GM23338 (cell line): ENCODE measurements at regions not wholly inside any gene's neighbourhood (a gene's known extent, or its start where the extent isn't known, plus 50 kb on each side); places are given as distances from the start of the nearest gene placed in this dataset.
A peak's percentile ranks its signal among the peaks of the same experiment; 100 is the strongest.

ENCODE experiments used
- ATAC-seq: fragments of 200-7000 bp; cut with Tn5 transposase; 3 replicates; pipeline ENCODE4 v1.9.1; 2020
- DNase-seq: peaks from one replicate; pipeline ENCODE4 v3.0.0-alpha.2; 2015; ENCODE audit warnings: low spot score
- H2AFZ ChIP-seq: fragments of 200-600 bp; sonication (generic); 2 replicates; pipeline ENCODE4 v1.8.0; 2016; ENCODE audit warnings: antibody characterized with exemption, mild to moderate bottlenecking, moderate library complexity
- H3F3A ChIP-seq: fragments of 200-600 bp; sonication (generic); replicated peaks from 2 replicates; pipeline ENCODE4 v1.8.0; 2017; ENCODE audit warnings: antibody characterized with exemption, mixed run types, low read depth
- H3K27ac ChIP-seq: fragments of 200-600 bp; sonication (generic); 2 replicates; pipeline ENCODE4 v1.6.1; 2016; ENCODE audit warnings: low read depth
- H3K27me3 ChIP-seq: fragments of 200-600 bp; sonication (generic); 2 replicates; pipeline ENCODE4 v1.8.0; 2016; ENCODE audit warnings: mild to moderate bottlenecking, mixed run types, moderate library complexity; ENCODE audit not compliant: insufficient read depth
- H3K36me3 ChIP-seq: fragments of 200-600 bp; sonication (generic); 2 replicates; pipeline ENCODE4 v1.8.0; 2016; ENCODE audit warnings: mild to moderate bottlenecking; ENCODE audit not compliant: insufficient read depth
- H3K4me1 ChIP-seq: fragments of 200-600 bp; sonication (generic); 2 replicates; pipeline ENCODE4 v1.8.0; 2016; ENCODE audit warnings: mild to moderate bottlenecking, moderate library complexity; ENCODE audit not compliant: insufficient read depth
- H3K4me2 ChIP-seq: fragments of 200-600 bp; sonication (generic); 2 replicates; pipeline ENCODE4 v1.7.1; 2017; ENCODE audit warnings: mixed run types
- H3K4me3 ChIP-seq: fragments of 200-600 bp; sonication (generic); 2 replicates; pipeline ENCODE4 v1.6.1; 2016; ENCODE audit warnings: mixed run types
- H3K79me2 ChIP-seq: fragments of 200-600 bp; sonication (generic); replicated peaks from 2 replicates; pipeline ENCODE4 v1.8.0; 2017; ENCODE audit warnings: mild to moderate bottlenecking; ENCODE audit not compliant: insufficient read depth
- H3K9me2 ChIP-seq: fragments of 200-600 bp; sonication (generic); 2 replicates; pipeline ENCODE4 v1.8.0; 2017; ENCODE audit not compliant: insufficient read depth
- H4K20me1 ChIP-seq: fragments of 200-600 bp; sonication (generic); replicated peaks from 2 replicates; pipeline ENCODE4 v1.8.0; 2017; ENCODE audit warnings: mild to moderate bottlenecking; ENCODE audit not compliant: insufficient read depth
- H3K27ac Mint-ChIP-seq: 2 replicates; pipeline ENCODE4 v1.8.0; 2020; ENCODE audit warnings: inconsistent platforms, mild to moderate bottlenecking, moderate library complexity, mixed read lengths
- H3K27me3 Mint-ChIP-seq: 3 replicates; pipeline ENCODE4 v1.8.0; 2022; ENCODE audit warnings: low read depth, mild to moderate bottlenecking, moderate library complexity, mixed read lengths, inconsistent platforms; ENCODE audit not compliant: insufficient read depth, poor library complexity
- H3K36me3 Mint-ChIP-seq: 3 replicates; pipeline ENCODE4 v1.8.0; 2021; ENCODE audit warnings: low read depth, mild to moderate bottlenecking, inconsistent platforms, moderate library complexity, mixed read lengths
- H3K4me1 Mint-ChIP-seq: 3 replicates; pipeline ENCODE4 v1.8.0; 2020; ENCODE audit warnings: mild to moderate bottlenecking, inconsistent platforms, mixed read lengths
- H3K4me3 Mint-ChIP-seq: 3 replicates; pipeline ENCODE4 v1.8.0; 2021; ENCODE audit warnings: moderate library complexity, mild to moderate bottlenecking, inconsistent platforms, mixed read lengths
- H3K9me3 Mint-ChIP-seq: 3 replicates; pipeline ENCODE4 v1.8.0; 2020; ENCODE audit warnings: moderate library complexity, mild to moderate bottlenecking, inconsistent platforms, mixed read lengths
- CREB1 ChIP-seq: fragments of 250-450 bp; sonication (Bioruptor Pico); IDR thresholded peaks from 2 replicates; pipeline ENCODE4 v1.5.0; 2020; ENCODE audit warnings: low read depth, mild to moderate bottlenecking, moderate library complexity
- CTCF ChIP-seq, 2 experiments: fragments of 200-600 bp in 1 of 2; sonication (generic) in 1 of 2; conservative IDR thresholded peaks; 2 replicates each; pipeline versions ENCODE4 v1.5.1 to v1.6.1; 2016 to 2017; ENCODE audit warnings: antibody characterized with exemption in 2 of 2, low read depth in 2 of 2, mild to moderate bottlenecking in 2 of 2, moderate library complexity in 1 of 2
- EZH2 ChIP-seq: fragments of 200-600 bp; sonication (generic); IDR thresholded peaks from one replicate; pipeline ENCODE4 v1.8.0; 2017; ENCODE audit warnings: antibody characterized with exemption, mild to moderate bottlenecking, low read depth; ENCODE audit not compliant: unreplicated experiment
- REST ChIP-seq: IDR thresholded peaks from one replicate; pipeline ENCODE4 v1.6.1; 2018; ENCODE audit warnings: antibody characterized with exemption; ENCODE audit not compliant: unreplicated experiment
- ZNF114 ChIP-seq: fragments of 250-450 bp; sonication (Bioruptor Pico); IDR thresholded peaks from 2 replicates; pipeline ENCODE4 v1.5.0; 2020; ENCODE audit warnings: mild to moderate bottlenecking, moderate library complexity
- ZNF331 ChIP-seq: fragments of 250-450 bp; sonication (Bioruptor Pico); IDR thresholded peaks from 2 replicates; pipeline ENCODE4 v1.5.0; 2020; ENCODE audit warnings: low read depth, mild to moderate bottlenecking, moderate library complexity
- TF ChIP-seq, protein P1 (sequence below): fragments of 250-450 bp; sonication (Bioruptor Pico); IDR thresholded peaks from 2 replicates; pipeline ENCODE4 v1.5.0; 2020; ENCODE audit warnings: mild to moderate bottlenecking, moderate library complexity
- TF ChIP-seq, protein P2 (sequence below): IDR thresholded peaks from 2 replicates; pipeline ENCODE4 v1.6.1; 2016; ENCODE audit warnings: antibody characterized with exemption

- TF ChIP-seq, protein P1, sequence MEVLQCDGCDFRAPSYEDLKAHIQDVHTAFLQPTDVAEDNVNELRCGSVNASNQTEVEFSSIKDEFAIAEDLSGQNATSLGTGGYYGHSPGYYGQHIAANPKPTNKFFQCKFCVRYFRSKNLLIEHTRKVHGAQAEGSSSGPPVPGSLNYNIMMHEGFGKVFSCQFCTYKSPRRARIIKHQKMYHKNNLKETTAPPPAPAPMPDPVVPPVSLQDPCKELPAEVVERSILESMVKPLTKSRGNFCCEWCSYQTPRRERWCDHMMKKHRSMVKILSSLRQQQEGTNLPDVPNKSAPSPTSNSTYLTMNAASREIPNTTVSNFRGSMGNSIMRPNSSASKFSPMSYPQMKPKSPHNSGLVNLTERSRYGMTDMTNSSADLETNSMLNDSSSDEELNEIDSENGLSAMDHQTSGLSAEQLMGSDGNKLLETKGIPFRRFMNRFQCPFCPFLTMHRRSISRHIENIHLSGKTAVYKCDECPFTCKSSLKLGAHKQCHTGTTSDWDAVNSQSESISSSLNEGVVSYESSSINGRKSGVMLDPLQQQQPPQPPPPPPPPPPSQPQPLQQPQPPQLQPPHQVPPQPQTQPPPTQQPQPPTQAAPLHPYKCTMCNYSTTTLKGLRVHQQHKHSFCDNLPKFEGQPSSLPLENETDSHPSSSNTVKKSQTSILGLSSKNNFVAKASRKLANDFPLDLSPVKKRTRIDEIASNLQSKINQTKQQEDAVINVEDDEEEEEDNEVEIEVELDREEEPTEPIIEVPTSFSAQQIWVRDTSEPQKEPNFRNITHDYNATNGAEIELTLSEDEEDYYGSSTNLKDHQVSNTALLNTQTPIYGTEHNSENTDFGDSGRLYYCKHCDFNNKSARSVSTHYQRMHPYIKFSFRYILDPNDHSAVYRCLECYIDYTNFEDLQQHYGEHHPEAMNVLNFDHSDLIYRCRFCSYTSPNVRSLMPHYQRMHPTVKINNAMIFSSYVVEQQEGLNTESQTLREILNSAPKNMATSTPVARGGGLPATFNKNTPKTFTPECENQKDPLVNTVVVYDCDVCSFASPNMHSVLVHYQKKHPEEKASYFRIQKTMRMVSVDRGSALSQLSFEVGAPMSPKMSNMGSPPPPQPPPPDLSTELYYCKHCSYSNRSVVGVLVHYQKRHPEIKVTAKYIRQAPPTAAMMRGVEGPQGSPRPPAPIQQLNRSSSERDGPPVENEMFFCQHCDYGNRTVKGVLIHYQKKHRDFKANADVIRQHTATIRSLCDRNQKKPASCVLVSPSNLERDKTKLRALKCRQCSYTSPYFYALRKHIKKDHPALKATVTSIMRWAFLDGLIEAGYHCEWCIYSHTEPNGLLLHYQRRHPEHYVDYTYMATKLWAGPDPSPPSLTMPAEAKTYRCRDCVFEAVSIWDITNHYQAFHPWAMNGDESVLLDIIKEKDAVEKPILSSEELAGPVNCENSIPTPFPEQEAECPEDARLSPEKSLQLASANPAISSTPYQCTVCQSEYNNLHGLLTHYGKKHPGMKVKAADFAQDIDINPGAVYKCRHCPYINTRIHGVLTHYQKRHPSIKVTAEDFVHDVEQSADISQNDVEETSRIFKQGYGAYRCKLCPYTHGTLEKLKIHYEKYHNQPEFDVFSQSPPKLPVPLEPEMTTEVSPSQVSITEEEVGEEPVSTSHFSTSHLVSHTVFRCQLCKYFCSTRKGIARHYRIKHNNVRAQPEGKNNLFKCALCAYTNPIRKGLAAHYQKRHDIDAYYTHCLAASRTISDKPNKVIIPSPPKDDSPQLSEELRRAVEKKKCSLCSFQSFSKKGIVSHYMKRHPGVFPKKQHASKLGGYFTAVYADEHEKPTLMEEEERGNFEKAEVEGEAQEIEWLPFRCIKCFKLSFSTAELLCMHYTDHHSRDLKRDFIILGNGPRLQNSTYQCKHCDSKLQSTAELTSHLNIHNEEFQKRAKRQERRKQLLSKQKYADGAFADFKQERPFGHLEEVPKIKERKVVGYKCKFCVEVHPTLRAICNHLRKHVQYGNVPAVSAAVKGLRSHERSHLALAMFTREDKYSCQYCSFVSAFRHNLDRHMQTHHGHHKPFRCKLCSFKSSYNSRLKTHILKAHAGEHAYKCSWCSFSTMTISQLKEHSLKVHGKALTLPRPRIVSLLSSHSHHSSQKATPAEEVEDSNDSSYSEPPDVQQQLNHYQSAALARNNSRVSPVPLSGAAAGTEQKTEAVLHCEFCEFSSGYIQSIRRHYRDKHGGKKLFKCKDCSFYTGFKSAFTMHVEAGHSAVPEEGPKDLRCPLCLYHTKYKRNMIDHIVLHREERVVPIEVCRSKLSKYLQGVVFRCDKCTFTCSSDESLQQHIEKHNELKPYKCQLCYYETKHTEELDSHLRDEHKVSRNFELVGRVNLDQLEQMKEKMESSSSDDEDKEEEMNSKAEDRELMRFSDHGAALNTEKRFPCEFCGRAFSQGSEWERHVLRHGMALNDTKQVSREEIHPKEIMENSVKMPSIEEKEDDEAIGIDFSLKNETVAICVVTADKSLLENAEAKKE (CRISPR knock-in tag), result no peak
- TF ChIP-seq ZNF331 (CRISPR knock-in tag), result no peak
- TF ChIP-seq ZNF114 (CRISPR knock-in tag), result no peak
- TF ChIP-seq EZH2, result no peak
Observed at GRCh38 chr3:45329761-45330305, 58.5 kb upstream of the LARS2 start (continued).

DNA sequence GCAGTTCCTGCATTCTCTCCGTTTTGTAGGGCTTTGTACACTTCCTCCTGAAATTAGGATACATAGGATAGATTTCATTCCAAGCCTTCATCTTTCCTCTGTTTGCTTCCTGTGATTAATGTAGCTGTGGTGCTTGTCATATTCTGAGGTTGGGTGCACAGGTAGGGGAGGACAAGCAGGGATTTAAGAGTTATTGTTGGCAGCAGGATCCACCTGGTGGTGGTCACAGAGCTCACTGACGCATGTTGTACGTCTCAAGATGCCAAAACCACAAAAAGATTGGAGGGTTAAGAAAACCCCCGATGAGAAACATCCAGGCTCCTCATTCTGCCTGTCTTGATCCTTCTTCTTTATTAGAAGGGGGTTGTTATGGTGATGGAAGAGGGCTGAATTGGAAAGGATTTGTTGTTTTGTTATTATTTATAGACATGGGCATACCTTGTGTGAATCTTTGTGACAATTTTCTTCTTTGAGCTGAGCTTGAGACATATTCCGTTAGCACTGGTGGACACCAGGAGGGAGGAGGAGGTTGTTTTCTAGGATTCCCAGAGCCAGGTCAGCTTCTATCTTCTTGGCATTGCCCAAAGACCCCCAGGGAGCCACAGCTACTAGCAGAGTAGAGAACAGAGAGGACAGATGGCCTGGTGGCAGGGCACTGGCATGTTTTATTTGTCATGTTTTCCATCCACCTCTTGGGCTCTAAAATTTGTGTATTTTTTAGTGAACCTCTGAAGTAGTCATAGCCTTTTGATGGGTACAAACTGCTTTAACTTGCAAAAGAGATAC, 57.7 kb upstream of the LARS2 start:
- Mint-ChIP-seq H3K4me3 (no peak overlapping the region), H3K27me3 (peaks cover 19% of the 10 kb centered on the region)

More for the DNA sequence above, 57.7 kb upstream of the LARS2 start:
- H3K4me2 ChIP-seq, result no peak overlapping the region
- no peaks in the 10 kb centered on the region for H3K27me3 ChIP-seq
- H4K20me1 ChIP-seq, result no peaks in the 10 kb centered on the region
- peaks cover 14% of the 10 kb centered on the region for H3K4me1 Mint-ChIP-seq
- no peaks in the 10 kb centered on the region for H3F3A ChIP-seq
- no peak overlapping the region for H3K27ac Mint-ChIP-seq
- no peaks in the 10 kb centered on the region for H3K36me3 ChIP-seq
- TF ChIP-seq, protein P2, sequence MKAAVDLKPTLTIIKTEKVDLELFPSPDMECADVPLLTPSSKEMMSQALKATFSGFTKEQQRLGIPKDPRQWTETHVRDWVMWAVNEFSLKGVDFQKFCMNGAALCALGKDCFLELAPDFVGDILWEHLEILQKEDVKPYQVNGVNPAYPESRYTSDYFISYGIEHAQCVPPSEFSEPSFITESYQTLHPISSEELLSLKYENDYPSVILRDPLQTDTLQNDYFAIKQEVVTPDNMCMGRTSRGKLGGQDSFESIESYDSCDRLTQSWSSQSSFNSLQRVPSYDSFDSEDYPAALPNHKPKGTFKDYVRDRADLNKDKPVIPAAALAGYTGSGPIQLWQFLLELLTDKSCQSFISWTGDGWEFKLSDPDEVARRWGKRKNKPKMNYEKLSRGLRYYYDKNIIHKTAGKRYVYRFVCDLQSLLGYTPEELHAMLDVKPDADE, result no peak
- TF ChIP-seq CTCF (conservative IDR thresholded peaks at IDR 0.05; ENCODE audit: low read depth in 2 of 2) (peak in 1 of 2 experiments; percentile 45; a peak in 3 of 4 replicates), EZH2 (no peak), ZNF114 (CRISPR knock-in tag) (no peak), ZNF331 (CRISPR knock-in tag) (no peak), CREB1 (CRISPR knock-in tag) (no peak), REST (no peak)
- no peaks in the 10 kb centered on the region; the same call in 2 of the 3 replicates for H3K36me3 Mint-ChIP-seq
- H3K9me3 Mint-ChIP-seq, result no peaks in the 10 kb centered on the region
- no peak overlapping the region for H3K4me3 ChIP-seq
- H3K4me1 ChIP-seq, result no peaks in the 10 kb centered on the region
- no peaks in the 10 kb centered on the region for H3K79me2 ChIP-seq
- 0 out of 2 replicates have a peak, but pooled peaks cover 5% of the 10 kb centered on the region for H3K9me2 ChIP-seq
- no peak overlapping the region for H2AFZ ChIP-seq
- H3K27ac ChIP-seq, result no peak overlapping the region
- ATAC-seq, result no peak
- no peak for DNase-seq
